Activated CD8-positive, alpha-beta memory T cell treated with anti-CD3 and anti-CD28 coated beads, Interleukin-2, amount 10 ng/mL, durations not matched to agents 7 days and 5 days (primary cell): ENCODE measurements at regions not wholly inside any gene's neighbourhood (a gene's known extent, or its start where the extent isn't known, plus 50 kb on each side); places are given as distances from the start of the nearest gene placed in this dataset.
A peak's percentile ranks its signal among the peaks of the same experiment; 100 is the strongest.
"Not testable (repeated sequence)": the region's sequence is repeated elsewhere in the genome, so short reads cannot be mapped to it uniquely, and the experiment has no call there.

Experiments used
- ATAC-seq: fragments of 150-1000 bp; cut with Tn5 transposase; one replicate; pipeline ENCODE4 v1.10.0; 2021; ENCODE audit warnings: moderate library complexity
- CTCF ChIA-PET: fragments of 350-600 bp; sonication (Branson Sonifier 250); formaldehyde crosslinking; loops from one replicate; lab custom pipeline; 2021; ENCODE audit warnings: antibody characterized with exemption; lab: Charles Lee
- DNase-seq: peaks from one replicate; pipeline ENCODE4 v3.0.0-alpha.2; 2020
- H3K27ac Mint-ChIP-seq: one replicate; pipeline ENCODE4 v1.8.0; 2021; ENCODE audit warnings: mild to moderate bottlenecking, mixed read lengths
- H3K27me3 Mint-ChIP-seq: one replicate; pipeline ENCODE4 v1.8.0; 2021; ENCODE audit warnings: mixed read lengths
- H3K36me3 Mint-ChIP-seq: one replicate; pipeline ENCODE4 v1.8.0; 2021; ENCODE audit warnings: mild to moderate bottlenecking, mixed read lengths
- H3K4me1 Mint-ChIP-seq: one replicate; pipeline ENCODE4 v1.8.0; 2021; ENCODE audit warnings: mixed read lengths
- H3K4me3 Mint-ChIP-seq: one replicate; pipeline ENCODE4 v1.8.0; 2021; ENCODE audit warnings: mild to moderate bottlenecking, moderate library complexity, mixed read lengths
- H3K9me3 Mint-ChIP-seq: one replicate; pipeline ENCODE4 v1.8.0; 2022; ENCODE audit warnings: low read depth, mixed read lengths

GRCh38 chr15:57795261-57795660, 88.7 kb downstream of the POLR2M start:
- H3K4me1 Mint-ChIP-seq: no peaks in the 10 kb centered on the region
- ATAC-seq (no peak), DNase-seq (no peak)
- no peaks in the 10 kb centered on the region for H3K9me3 Mint-ChIP-seq
- CTCF ChIA-PET: no interaction called here
- no peak overlapping the region for H3K4me3 Mint-ChIP-seq
- peaks cover 13% of the 10 kb centered on the region for H3K27me3 Mint-ChIP-seq
- H3K27ac Mint-ChIP-seq: no peak overlapping the region
- H3K36me3 Mint-ChIP-seq: no peaks in the 10 kb centered on the region

GRCh38 chr15:57796146-57796545, 89.6 kb downstream of the POLR2M start:
- Mint-ChIP-seq H3K4me1 (no peaks in the 10 kb centered on the region), H3K4me3 (no peak overlapping the region), H3K27ac (no peak overlapping the region), H3K36me3 (no peaks in the 10 kb centered on the region), H3K27me3 (peaks cover 15% of the 10 kb centered on the region), H3K9me3 (no peaks in the 10 kb centered on the region)
- DNase-seq (no peak), ATAC-seq (no peak)
- CTCF ChIA-PET: no interaction called here

GRCh38 chr15:57797110-57797509, 90.6 kb downstream of the POLR2M start:
- no peak overlapping the region for H3K27ac Mint-ChIP-seq

GRCh38 chr15:57797568-57798267, 91.2 kb downstream of the POLR2M start:
- ATAC-seq: no peak

More at GRCh38 chr15:57797110-57797509, 90.6 kb downstream of the POLR2M start:
- H3K27me3 Mint-ChIP-seq: peaks cover 15% of the 10 kb centered on the region
- CTCF ChIA-PET: interaction anchor here (0.5 kb wide), 1 partner anchor 1699 kb away, joined by 3 read pairs; no protein-coding TSS in a partner anchor
- no peak for DNase-seq
- no peak for ATAC-seq
- H3K9me3 Mint-ChIP-seq: no peaks in the 10 kb centered on the region
- no peaks in the 10 kb centered on the region for H3K36me3 Mint-ChIP-seq
- no peak overlapping the region for H3K4me3 Mint-ChIP-seq
- no peaks in the 10 kb centered on the region for H3K4me1 Mint-ChIP-seq

GRCh38 chr15:57806003-57806402, 99.5 kb downstream of the POLR2M start:
- no peak overlapping the region for H3K4me3 Mint-ChIP-seq
- peaks cover 19% of the 10 kb centered on the region for H3K27me3 Mint-ChIP-seq
- no peaks in the 10 kb centered on the region for H3K9me3 Mint-ChIP-seq
- no peak for DNase-seq
- ATAC-seq: no peak
- CTCF ChIA-PET: no interaction called here
- no peaks in the 10 kb centered on the region for H3K4me1 Mint-ChIP-seq
- H3K36me3 Mint-ChIP-seq: no peaks in the 10 kb centered on the region
- no peak overlapping the region for H3K27ac Mint-ChIP-seq

More at GRCh38 chr15:57797568-57798267, 91.2 kb downstream of the POLR2M start:
- Mint-ChIP-seq H3K4me3 (no peak overlapping the region), H3K9me3 (no peaks in the 10 kb centered on the region), H3K4me1 (no peaks in the 10 kb centered on the region), H3K27ac (no peak overlapping the region), H3K27me3 (peaks cover 18% of the 10 kb centered on the region), H3K36me3 (no peaks in the 10 kb centered on the region)
- CTCF ChIA-PET: no interaction called here
- DNase-seq: no peak

GRCh38 chr15:57809285-57809684, 102.8 kb downstream of the POLR2M start:
- H3K36me3 Mint-ChIP-seq, H3K27ac Mint-ChIP-seq, CTCF ChIA-PET, H3K9me3 Mint-ChIP-seq, DNase-seq, H3K4me1 Mint-ChIP-seq, H3K4me3 Mint-ChIP-seq, ATAC-seq: not testable (repeated sequence)
- H3K27me3 Mint-ChIP-seq: peaks cover 38% of the 10 kb centered on the region

- no peak overlapping the region for H3K4me3 Mint-ChIP-seq
- H3K4me1 Mint-ChIP-seq: no peaks in the 10 kb centered on the region
- H3K27me3 Mint-ChIP-seq: peaks cover 34% of the 10 kb centered on the region
- ATAC-seq (no peak), DNase-seq (no peak)
- CTCF ChIA-PET: no interaction called here
- H3K27ac Mint-ChIP-seq: no peak overlapping the region
- no peaks in the 10 kb centered on the region for H3K36me3 Mint-ChIP-seq
- no peaks in the 10 kb centered on the region for H3K9me3 Mint-ChIP-seq
Measured at GRCh38 chr15:57816599-57816998, 110.1 kb downstream of the POLR2M start.

- CTCF ChIA-PET: no interaction called here
- Mint-ChIP-seq H3K9me3 (no peaks in the 10 kb centered on the region), H3K27me3 (peaks cover 32% of the 10 kb centered on the region), H3K4me1 (no peaks in the 10 kb centered on the region), H3K4me3 (no peak overlapping the region), H3K27ac (no peak overlapping the region), H3K36me3 (no peaks in the 10 kb centered on the region)
- no peak for ATAC-seq
- no peak for DNase-seq
Measured at GRCh38 chr15:57819646-57820045, 113.1 kb downstream of the POLR2M start.

- no peaks in the 10 kb centered on the region for H3K36me3 Mint-ChIP-seq
- H3K27me3 Mint-ChIP-seq: peaks cover 37% of the 10 kb centered on the region
- no peak for DNase-seq
- H3K9me3 Mint-ChIP-seq: no peaks in the 10 kb centered on the region
- ATAC-seq: no peak
- H3K4me1 Mint-ChIP-seq: no peaks in the 10 kb centered on the region
- no peak overlapping the region for H3K4me3 Mint-ChIP-seq
- H3K27ac Mint-ChIP-seq: no peak overlapping the region
- CTCF ChIA-PET: no interaction called here
Measured at GRCh38 chr15:57820119-57820518, 113.6 kb downstream of the POLR2M start.

GRCh38 chr15:57821826-57822225, 115.3 kb downstream of the POLR2M start:
- H3K36me3 Mint-ChIP-seq: no peaks in the 10 kb centered on the region
- H3K9me3 Mint-ChIP-seq: no peaks in the 10 kb centered on the region
- H3K4me3 Mint-ChIP-seq: no peak overlapping the region
- ATAC-seq (no peak), DNase-seq (no peak)
- no peak overlapping the region for H3K27ac Mint-ChIP-seq
- peaks cover 1% of the 10 kb centered on the region for H3K4me1 Mint-ChIP-seq
- CTCF ChIA-PET: interaction anchor here (1.0 kb wide), 1 partner anchor 24 kb away, joined by 3 read pairs; no protein-coding TSS in a partner anchor
- H3K27me3 Mint-ChIP-seq: peaks cover 39% of the 10 kb centered on the region

- ATAC-seq: no peak
- H3K4me3 Mint-ChIP-seq: no peak overlapping the region
- no peak for DNase-seq
- CTCF ChIA-PET: interaction anchor here (0.8 kb wide), 1 partner anchor 35 kb away, joined by 3 read pairs; no protein-coding TSS in a partner anchor
- H3K4me1 Mint-ChIP-seq: peaks cover 9% of the 10 kb centered on the region
- H3K27ac Mint-ChIP-seq: no peak overlapping the region
- H3K27me3 Mint-ChIP-seq: peaks cover 33% of the 10 kb centered on the region
- H3K36me3 Mint-ChIP-seq: no peaks in the 10 kb centered on the region
- H3K9me3 Mint-ChIP-seq: no peaks in the 10 kb centered on the region
Measured at GRCh38 chr15:57823325-57823882, 116.9 kb downstream of the POLR2M start.

GRCh38 chr15:57824186-57824585, 117.7 kb downstream of the POLR2M start:
- Mint-ChIP-seq H3K36me3 (no peaks in the 10 kb centered on the region), H3K4me1 (peaks cover 9% of the 10 kb centered on the region), H3K4me3 (no peak overlapping the region), H3K27me3 (peaks cover 40% of the 10 kb centered on the region), H3K27ac (no peak overlapping the region), H3K9me3 (no peaks in the 10 kb centered on the region)
- CTCF ChIA-PET: no interaction called here
- ATAC-seq (peak; percentile 12), DNase-seq (no peak)

GRCh38 chr15:57827021-57827420, 120.5 kb downstream of the POLR2M start:
- DNase-seq (no peak), ATAC-seq (no peak)
- no peak overlapping the region for H3K27ac Mint-ChIP-seq
- CTCF ChIA-PET: no interaction called here
- no peaks in the 10 kb centered on the region for H3K9me3 Mint-ChIP-seq
- H3K4me1 Mint-ChIP-seq: peaks cover 12% of the 10 kb centered on the region
- no peaks in the 10 kb centered on the region for H3K36me3 Mint-ChIP-seq
- no peak overlapping the region for H3K4me3 Mint-ChIP-seq
- peaks cover 41% of the 10 kb centered on the region for H3K27me3 Mint-ChIP-seq

- peaks cover 41% of the 10 kb centered on the region for H3K27me3 Mint-ChIP-seq
- no peak overlapping the region for H3K4me3 Mint-ChIP-seq
- no peak for ATAC-seq
Measured at GRCh38 chr15:57827971-57828370, 121.5 kb downstream of the POLR2M start.

More at GRCh38 chr15:57827971-57828370, 121.5 kb downstream of the POLR2M start:
- peaks cover 12% of the 10 kb centered on the region for H3K4me1 Mint-ChIP-seq
- H3K9me3 Mint-ChIP-seq: peaks cover 2% of the 10 kb centered on the region
- no peak for DNase-seq
- H3K27ac Mint-ChIP-seq: no peak overlapping the region
- H3K36me3 Mint-ChIP-seq: no peaks in the 10 kb centered on the region
- CTCF ChIA-PET: no interaction called here
